HG03460 (cell line): ENCODE measurements at regions not wholly inside any gene's neighbourhood (a gene's known extent, or its start where the extent isn't known, plus 50 kb on each side); places are given as distances from the start of the nearest gene placed in this dataset.

Source experiments
- ATAC-seq: cut with Tn5 transposase; IDR thresholded peaks from one replicate; pipeline ENCODE4 v1.9.1; 2021; ENCODE audit not compliant: unreplicated experiment

DNA sequence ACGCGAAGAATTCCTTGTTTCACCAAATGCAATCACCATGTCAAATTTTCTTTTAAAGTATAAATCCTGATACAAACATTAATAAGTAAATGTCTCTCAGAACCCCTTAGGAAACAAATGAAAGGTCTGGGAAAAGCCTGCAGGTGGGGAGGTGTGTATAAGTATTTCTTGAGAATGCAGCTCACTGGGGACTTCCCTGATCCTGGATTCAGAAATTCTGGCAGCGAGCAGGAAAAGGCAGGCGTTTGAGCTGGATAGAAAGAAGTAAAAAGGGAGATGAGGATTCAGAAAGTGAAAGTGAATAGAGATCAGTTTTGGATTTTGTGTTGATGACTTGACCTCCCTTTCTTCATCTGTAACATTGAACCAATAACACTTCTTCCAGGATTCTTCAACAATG, 68.3 kb upstream of the CTSC start:
- ATAC-seq: no peak

DNA sequence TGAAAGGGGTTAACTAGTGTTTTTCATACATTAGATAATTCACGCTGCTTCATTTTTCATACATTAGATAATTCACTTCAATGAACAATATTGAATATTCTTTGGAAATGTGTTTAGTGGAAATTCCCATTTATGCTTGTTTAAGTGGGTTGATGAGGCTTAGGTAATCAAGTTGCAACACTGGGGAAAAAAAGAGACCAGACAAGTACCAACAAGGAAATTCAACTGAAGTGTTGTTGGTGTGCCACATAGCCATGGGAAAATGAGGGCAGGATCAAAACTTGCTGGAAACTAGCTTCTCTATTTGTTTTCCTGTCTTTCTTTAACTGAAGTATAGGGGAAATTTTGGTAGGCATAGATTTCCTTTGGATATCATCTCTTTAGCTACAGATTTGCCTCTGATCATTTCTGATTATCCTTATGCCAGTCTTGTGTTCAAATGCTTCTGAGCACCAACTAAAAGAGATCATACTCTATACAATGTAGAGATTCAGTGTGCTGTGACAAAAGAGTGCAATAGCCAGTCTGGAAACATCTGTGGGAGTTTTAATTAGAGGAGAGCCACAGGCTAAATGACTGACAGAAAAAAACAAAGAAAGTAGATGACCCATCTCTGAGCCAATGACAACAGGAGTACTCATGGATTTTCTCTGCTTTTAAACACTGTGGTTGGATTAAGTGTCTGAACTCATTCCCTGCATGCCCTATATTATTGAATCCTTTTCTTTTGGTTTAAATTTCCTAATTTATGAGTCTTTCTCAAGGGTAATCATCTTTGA, 67.6 kb upstream of the CTSC start:
- no peak for ATAC-seq

DNA sequence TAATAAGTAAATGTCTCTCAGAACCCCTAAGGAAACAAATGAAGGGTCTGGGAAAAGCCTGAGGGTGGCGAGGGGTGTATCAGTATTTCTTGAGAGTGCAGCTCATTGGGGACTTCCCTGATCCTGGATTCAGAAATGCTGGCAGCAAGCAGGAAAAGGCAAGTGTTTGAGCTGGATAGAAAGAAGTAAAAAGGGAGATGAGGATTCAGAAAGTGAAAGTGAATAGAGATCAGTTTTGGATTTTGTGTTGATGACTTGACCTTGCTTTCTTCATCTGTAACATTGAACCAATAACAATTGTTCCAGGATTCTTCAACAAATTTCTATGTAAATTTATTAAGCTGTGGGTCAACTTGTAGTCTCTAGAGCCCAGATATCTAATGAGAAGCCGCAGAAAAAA, 66.9 kb upstream of the CTSC start:
- no peak for ATAC-seq

DNA sequence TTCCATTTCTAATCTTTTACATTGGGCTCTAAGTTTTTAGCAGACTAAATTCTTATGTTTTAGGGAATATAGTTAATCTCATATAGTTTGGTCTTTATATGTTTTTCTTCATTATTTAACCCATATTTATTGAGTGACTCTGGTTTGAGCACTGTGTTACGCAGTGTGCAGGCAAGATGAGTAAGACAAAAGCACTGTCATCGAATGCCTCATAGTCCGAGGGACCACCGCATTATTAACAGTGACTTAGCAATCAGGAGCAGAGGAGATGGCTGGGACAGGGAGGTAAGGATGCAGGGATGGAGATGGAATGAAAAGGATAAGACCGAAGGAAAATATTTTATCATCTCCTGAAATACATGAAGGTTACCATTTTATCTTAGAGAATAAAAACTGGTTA, 65.2 kb upstream of the CTSC start:
- ATAC-seq: no peak

DNA sequence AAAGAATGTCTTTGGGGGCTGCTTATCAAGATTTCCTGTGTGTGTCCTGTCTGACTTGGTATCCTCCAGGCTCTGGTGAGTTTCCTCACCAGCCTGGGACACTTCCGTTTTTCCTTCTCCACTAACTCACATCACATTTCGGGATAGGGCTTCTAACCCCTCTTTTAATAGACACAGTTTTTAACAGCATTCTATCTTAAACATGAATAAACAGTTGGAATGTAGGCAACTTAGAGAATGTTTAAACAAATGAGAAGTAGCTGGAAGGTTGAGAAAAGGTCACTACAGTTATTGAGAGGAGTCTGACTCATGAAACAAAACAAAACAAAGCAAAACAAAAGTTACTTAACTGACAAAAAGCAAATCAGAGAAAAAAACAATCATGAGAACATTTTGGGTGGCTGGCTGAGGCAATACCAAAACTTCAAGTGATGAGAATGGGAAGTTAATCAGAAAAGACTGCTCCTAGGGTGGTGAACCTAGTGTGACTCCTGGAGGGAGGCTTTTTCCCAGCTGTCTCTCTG, 64.7 kb upstream of the CTSC start:
- no peak for ATAC-seq

GRCh38 chr11:88398791-88399570, 61.4 kb upstream of the CTSC start:
- no peak for ATAC-seq

GRCh38 chr11:88398372-88398771, 60.8 kb upstream of the CTSC start:
- ATAC-seq: no peak

GRCh38 chr11:88390254-88390653, 52.7 kb upstream of the CTSC start:
- no peak for ATAC-seq

- no peak for ATAC-seq
Measured at GRCh38 chr11:88387957-88388356, 50.4 kb upstream of the CTSC start.
